ENCODE measurements at regions not wholly inside any gene's neighbourhood (a gene's known extent, or its start where the extent isn't known, plus 50 kb on each side); places are given as distances from the start of the nearest gene placed in this dataset.

DNA sequence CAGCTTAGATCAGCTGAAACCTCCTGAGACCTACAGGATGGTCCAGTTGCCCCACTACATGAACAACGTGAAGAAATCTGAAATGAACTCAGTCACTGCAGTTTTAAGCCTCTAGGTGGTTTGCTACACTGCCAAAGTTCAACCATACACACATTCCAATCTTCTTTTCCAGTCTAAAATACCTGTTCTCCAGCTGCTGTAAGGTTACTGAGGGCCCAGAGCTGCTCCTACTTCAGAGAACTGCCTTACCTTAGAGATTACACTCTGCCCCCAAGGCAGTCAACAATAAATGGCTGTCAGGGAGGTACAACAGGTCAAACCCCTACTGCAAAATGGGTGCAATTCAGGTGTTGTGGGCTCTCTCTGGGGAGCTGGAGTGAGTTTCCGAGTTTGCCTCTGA is 154.1 kb upstream of the MIR17HG start:
- no peak for TF ChIP-seq EZH2phosphoT487 (IDR thresholded peaks at IDR 0.05; ENCODE audit: borderline replicate concordance)
- TF ChIP-seq, protein P1, sequence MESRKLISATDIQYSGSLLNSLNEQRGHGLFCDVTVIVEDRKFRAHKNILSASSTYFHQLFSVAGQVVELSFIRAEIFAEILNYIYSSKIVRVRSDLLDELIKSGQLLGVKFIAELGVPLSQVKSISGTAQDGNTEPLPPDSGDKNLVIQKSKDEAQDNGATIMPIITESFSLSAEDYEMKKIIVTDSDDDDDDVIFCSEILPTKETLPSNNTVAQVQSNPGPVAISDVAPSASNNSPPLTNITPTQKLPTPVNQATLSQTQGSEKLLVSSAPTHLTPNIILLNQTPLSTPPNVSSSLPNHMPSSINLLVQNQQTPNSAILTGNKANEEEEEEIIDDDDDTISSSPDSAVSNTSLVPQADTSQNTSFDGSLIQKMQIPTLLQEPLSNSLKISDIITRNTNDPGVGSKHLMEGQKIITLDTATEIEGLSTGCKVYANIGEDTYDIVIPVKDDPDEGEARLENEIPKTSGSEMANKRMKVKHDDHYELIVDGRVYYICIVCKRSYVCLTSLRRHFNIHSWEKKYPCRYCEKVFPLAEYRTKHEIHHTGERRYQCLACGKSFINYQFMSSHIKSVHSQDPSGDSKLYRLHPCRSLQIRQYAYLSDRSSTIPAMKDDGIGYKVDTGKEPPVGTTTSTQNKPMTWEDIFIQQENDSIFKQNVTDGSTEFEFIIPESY (IDR thresholded peaks at IDR 0.05; ENCODE audit: extremely low read depth, insufficient replicate concordance, low read length): no peak
- BruUV-seq (replicated peaks): no TSS peak
- no peaks in the 10 kb centered on the region for H3K4me1 ChIP-seq (ENCODE audit: control insufficient read depth in 1 of 2, insufficient read depth in 2 of 2, low read length in 2 of 2)
- no peaks in the 10 kb centered on the region for H3K27me3 ChIP-seq (ENCODE audit: insufficient read depth, low read length)
- ATAC-seq: no peak
- no peak overlapping the region for H3K27ac ChIP-seq (ENCODE audit: low read depth, low read length)
- ChIA-PET RAD21 (ENCODE audit: low non-redundant PET in 1 of 2, low total read pairs in 2 of 2, uncharacterized antibody in 2 of 2, unreplicated experiment in 2 of 2) (no interaction called here), CTCF (no interaction called here), POLR2A (no interaction called here)
- H3K4me3 ChIP-seq (replicated peaks in 1 of 2; ENCODE audit: low read depth in 1 of 2, low read length in 2 of 2): no peak overlapping the region
- H3K36me3 ChIP-seq (ENCODE audit: control insufficient read depth in 1 of 2, insufficient read depth in 2 of 2, low read length in 2 of 2): no peaks in the 10 kb centered on the region
- H3K9me2 ChIP-seq (ENCODE audit: insufficient read depth): no peaks in the 10 kb centered on the region
- no peak overlapping the region for H2AFZ ChIP-seq (ENCODE audit: low read depth, low read length, poor library complexity, severe bottlenecking)
- H3K9ac ChIP-seq (ENCODE audit: low read length): no peak overlapping the region
- intact Hi-C loops (cut with micrococcal nuclease): no loop called here
- H3K9me3 ChIP-seq (ENCODE audit: control insufficient read depth in 1 of 2, insufficient read depth in 1 of 2, low read depth in 1 of 2, low read length in 2 of 2): no peaks in the 10 kb centered on the region; a peak in 1 of 4 replicates
- no peaks in the 10 kb centered on the region for H3K79me2 ChIP-seq (ENCODE audit: insufficient read depth, low read length)
- no peak for DNase-seq (ENCODE audit: low read depth, low spot score)
- no peaks in the 10 kb centered on the region; the same call in 1 of the 2 replicates for H4K20me1 ChIP-seq (ENCODE audit: insufficient read depth)
- no peak overlapping the region for H3K4me2 ChIP-seq (ENCODE audit: low read length)

DNA sequence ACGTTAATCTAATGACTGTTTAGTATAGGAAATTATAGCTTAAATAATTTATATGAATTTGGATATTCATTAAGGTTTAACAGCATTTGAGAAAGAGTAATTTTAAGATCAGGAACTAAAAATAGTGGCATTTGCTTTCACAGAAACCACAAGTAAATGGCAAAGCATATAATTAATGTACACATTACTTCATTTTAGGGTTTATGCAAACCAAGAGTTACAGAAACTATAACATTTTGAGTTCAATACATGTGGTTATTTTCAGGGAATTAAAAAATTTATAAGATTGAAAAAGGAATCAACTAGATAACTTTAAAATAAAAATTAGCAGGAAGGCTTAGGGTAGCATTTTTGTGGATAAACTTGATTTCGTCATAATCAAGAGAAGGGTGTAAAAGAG is 151.7 kb upstream of the MIR17HG start:
- H3K27ac ChIP-seq (ENCODE audit: low read depth, low read length): no peak overlapping the region
- ChIA-PET RAD21 (ENCODE audit: low non-redundant PET in 1 of 2, low total read pairs in 2 of 2, uncharacterized antibody in 2 of 2, unreplicated experiment in 2 of 2) (no interaction called here), POLR2A (no interaction called here), CTCF (no interaction called here)
- no peak overlapping the region for H3K4me3 ChIP-seq (replicated peaks in 1 of 2; ENCODE audit: low read depth in 1 of 2, low read length in 2 of 2)
- H3K4me1 ChIP-seq (ENCODE audit: control insufficient read depth in 1 of 2, insufficient read depth in 2 of 2, low read length in 2 of 2): no peaks in the 10 kb centered on the region
- no peak overlapping the region for H2AFZ ChIP-seq (ENCODE audit: low read depth, low read length, poor library complexity, severe bottlenecking)
- ATAC-seq (no peak), DNase-seq (ENCODE audit: low read depth, low spot score) (no peak)
- H3K9me3 ChIP-seq (ENCODE audit: control insufficient read depth in 1 of 2, insufficient read depth in 1 of 2, low read depth in 1 of 2, low read length in 2 of 2): no peaks in the 10 kb centered on the region; a peak in 1 of 4 replicates
- TF ChIP-seq POLR2AphosphoS5 (IDR thresholded peaks at IDR 0.05; ENCODE audit: low read depth, low read length): no peak
- TF ChIP-seq SIN3A (IDR thresholded peaks at IDR 0.05; ENCODE audit: low read depth): no peak
- TF ChIP-seq, protein P2, sequence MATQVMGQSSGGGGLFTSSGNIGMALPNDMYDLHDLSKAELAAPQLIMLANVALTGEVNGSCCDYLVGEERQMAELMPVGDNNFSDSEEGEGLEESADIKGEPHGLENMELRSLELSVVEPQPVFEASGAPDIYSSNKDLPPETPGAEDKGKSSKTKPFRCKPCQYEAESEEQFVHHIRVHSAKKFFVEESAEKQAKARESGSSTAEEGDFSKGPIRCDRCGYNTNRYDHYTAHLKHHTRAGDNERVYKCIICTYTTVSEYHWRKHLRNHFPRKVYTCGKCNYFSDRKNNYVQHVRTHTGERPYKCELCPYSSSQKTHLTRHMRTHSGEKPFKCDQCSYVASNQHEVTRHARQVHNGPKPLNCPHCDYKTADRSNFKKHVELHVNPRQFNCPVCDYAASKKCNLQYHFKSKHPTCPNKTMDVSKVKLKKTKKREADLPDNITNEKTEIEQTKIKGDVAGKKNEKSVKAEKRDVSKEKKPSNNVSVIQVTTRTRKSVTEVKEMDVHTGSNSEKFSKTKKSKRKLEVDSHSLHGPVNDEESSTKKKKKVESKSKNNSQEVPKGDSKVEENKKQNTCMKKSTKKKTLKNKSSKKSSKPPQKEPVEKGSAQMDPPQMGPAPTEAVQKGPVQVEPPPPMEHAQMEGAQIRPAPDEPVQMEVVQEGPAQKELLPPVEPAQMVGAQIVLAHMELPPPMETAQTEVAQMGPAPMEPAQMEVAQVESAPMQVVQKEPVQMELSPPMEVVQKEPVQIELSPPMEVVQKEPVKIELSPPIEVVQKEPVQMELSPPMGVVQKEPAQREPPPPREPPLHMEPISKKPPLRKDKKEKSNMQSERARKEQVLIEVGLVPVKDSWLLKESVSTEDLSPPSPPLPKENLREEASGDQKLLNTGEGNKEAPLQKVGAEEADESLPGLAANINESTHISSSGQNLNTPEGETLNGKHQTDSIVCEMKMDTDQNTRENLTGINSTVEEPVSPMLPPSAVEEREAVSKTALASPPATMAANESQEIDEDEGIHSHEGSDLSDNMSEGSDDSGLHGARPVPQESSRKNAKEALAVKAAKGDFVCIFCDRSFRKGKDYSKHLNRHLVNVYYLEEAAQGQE (IDR thresholded peaks at IDR 0.05; ENCODE audit: low read depth): no peak
- no peak for TF ChIP-seq SRF (IDR thresholded peaks at IDR 0.05; ENCODE audit: low read depth)
- TF ChIP-seq, protein P3, sequence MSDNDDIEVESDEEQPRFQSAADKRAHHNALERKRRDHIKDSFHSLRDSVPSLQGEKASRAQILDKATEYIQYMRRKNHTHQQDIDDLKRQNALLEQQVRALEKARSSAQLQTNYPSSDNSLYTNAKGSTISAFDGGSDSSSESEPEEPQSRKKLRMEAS (IDR thresholded peaks at IDR 0.05): no peak
- TF ChIP-seq CBX3 (IDR thresholded peaks at IDR 0.05; ENCODE audit: low read depth): no peak
- no peak for TF ChIP-seq ZFX (IDR thresholded peaks at IDR 0.05)
- no peak for TF ChIP-seq ZNF274 (IDR thresholded peaks at IDR 0.05; ENCODE audit: low read depth, low read length)
- TF ChIP-seq YY1 (IDR thresholded peaks at IDR 0.05; ENCODE audit: extremely low read depth, insufficient replicate concordance, low read depth, low read length): no peak
- no peak for TF ChIP-seq FOSL1 (IDR thresholded peaks at IDR 0.05; ENCODE audit: low read depth)
- no peak for TF ChIP-seq CEBPB (IDR thresholded peaks at IDR 0.05; ENCODE audit: low read depth)
- TF ChIP-seq EGR1 (IDR thresholded peaks at IDR 0.05; ENCODE audit: low read depth): no peak
- no peak for TF ChIP-seq JUND (IDR thresholded peaks at IDR 0.05)
- no peak for TF ChIP-seq EZH2phosphoT487 (IDR thresholded peaks at IDR 0.05; ENCODE audit: borderline replicate concordance)
- TF ChIP-seq RAD21 (IDR thresholded peaks at IDR 0.05; ENCODE audit: low read depth): no peak
- no peak for TF ChIP-seq ELF1 (IDR thresholded peaks at IDR 0.05; ENCODE audit: borderline replicate concordance, low read depth)
- H3K79me2 ChIP-seq (ENCODE audit: insufficient read depth, low read length): no peaks in the 10 kb centered on the region
- no peak overlapping the region for H3K9ac ChIP-seq (ENCODE audit: low read length)
- BruUV-seq (replicated peaks): no TSS peak
- no peaks in the 10 kb centered on the region; the same call in 1 of the 2 replicates for H4K20me1 ChIP-seq (ENCODE audit: insufficient read depth)
- intact Hi-C loops (cut with micrococcal nuclease): no loop called here
- no peak overlapping the region for H3K4me2 ChIP-seq (ENCODE audit: low read length)
- no peaks in the 10 kb centered on the region for H3K36me3 ChIP-seq (ENCODE audit: control insufficient read depth in 1 of 2, insufficient read depth in 2 of 2, low read length in 2 of 2)
- H3K9me2 ChIP-seq (ENCODE audit: insufficient read depth): no peaks in the 10 kb centered on the region
- H3K27me3 ChIP-seq (ENCODE audit: insufficient read depth, low read length): 0 out of 2 replicates have a peak, but pooled peaks cover 8% of the 10 kb centered on the region

All from HCT116 (cell line).